ENCODE measurements at regions not wholly inside any gene's neighbourhood (a gene's known extent, or its start where the extent isn't known, plus 50 kb on each side); places are given as distances from the start of the nearest gene placed in this dataset.

DNA sequence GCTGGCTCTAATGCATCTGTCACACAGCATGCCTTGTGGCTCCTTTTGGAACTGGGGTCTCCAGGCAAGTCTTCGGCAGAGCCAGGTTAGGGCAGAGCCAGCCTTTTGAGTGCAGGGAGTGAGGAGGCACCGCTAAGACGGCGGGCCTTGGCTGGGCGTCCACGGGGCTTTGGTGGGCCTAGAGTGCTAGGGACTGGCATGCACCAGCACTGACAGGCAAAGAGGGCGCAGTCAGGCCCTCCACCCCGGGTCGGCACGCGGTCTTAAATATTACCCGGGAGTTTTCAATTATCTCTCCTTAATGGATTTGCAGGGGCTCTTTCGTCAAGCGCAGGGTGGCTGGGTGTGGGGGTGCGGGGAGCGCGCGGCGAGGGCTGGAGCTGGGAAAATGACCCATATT is 444.4 kb downstream of the SPATA31A7 start:
- no peak for TF ChIP-seq POLR2A (IDR thresholded peaks at IDR 0.05)
- TF ChIP-seq, protein P1, sequence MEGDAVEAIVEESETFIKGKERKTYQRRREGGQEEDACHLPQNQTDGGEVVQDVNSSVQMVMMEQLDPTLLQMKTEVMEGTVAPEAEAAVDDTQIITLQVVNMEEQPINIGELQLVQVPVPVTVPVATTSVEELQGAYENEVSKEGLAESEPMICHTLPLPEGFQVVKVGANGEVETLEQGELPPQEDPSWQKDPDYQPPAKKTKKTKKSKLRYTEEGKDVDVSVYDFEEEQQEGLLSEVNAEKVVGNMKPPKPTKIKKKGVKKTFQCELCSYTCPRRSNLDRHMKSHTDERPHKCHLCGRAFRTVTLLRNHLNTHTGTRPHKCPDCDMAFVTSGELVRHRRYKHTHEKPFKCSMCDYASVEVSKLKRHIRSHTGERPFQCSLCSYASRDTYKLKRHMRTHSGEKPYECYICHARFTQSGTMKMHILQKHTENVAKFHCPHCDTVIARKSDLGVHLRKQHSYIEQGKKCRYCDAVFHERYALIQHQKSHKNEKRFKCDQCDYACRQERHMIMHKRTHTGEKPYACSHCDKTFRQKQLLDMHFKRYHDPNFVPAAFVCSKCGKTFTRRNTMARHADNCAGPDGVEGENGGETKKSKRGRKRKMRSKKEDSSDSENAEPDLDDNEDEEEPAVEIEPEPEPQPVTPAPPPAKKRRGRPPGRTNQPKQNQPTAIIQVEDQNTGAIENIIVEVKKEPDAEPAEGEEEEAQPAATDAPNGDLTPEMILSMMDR (IDR thresholded peaks at IDR 0.05): no peak
